HG02642 (cell line): ENCODE measurements at regions not wholly inside any gene's neighbourhood (a gene's known extent, or its start where the extent isn't known, plus 50 kb on each side); places are given as distances from the start of the nearest gene placed in this dataset.

ENCODE experiments used
- ATAC-seq: cut with Tn5 transposase; IDR thresholded peaks from one replicate; pipeline ENCODE4 v1.9.1; 2021; ENCODE audit warnings: mild to moderate bottlenecking; ENCODE audit not compliant: unreplicated experiment, poor library complexity

GRCh38 chr20:60403105-60403741 is 445.0 kb downstream of the CDH26 start:
- no peak for ATAC-seq

GRCh38 chr20:60407011-60407771 is 449.0 kb downstream of the CDH26 start:
- no peak for ATAC-seq

GRCh38 chr20:60407938-60408337 is 449.7 kb downstream of the CDH26 start:
- ATAC-seq = no peak

- ATAC-seq = no peak
Measured at GRCh38 chr20:60408435-60408834, 450.2 kb downstream of the CDH26 start.

- ATAC-seq = no peak
Measured at GRCh38 chr20:60410618-60411264, 452.5 kb downstream of the CDH26 start.

- no peak for ATAC-seq
Measured at GRCh38 chr20:60411813-60412212, 453.6 kb downstream of the CDH26 start.

- no peak for ATAC-seq
Measured at GRCh38 chr20:60420676-60421229, 462.5 kb downstream of the CDH26 start.

GRCh38 chr20:60422848-60423247 is 464.6 kb downstream of the CDH26 start:
- ATAC-seq = no peak

- no peak for ATAC-seq
Measured at GRCh38 chr20:60424267-60424902, 466.2 kb downstream of the CDH26 start.

- no peak for ATAC-seq
Measured at GRCh38 chr20:60427516-60427915, 469.3 kb downstream of the CDH26 start.

- ATAC-seq = no peak
Measured at GRCh38 chr20:60428651-60429050, 470.4 kb downstream of the CDH26 start.

- ATAC-seq = no peak
Measured at GRCh38 chr20:60430516-60431001, 472.3 kb downstream of the CDH26 start.

GRCh38 chr20:60431349-60431748 is 473.1 kb downstream of the CDH26 start:
- ATAC-seq = no peak

- no peak for ATAC-seq
Measured at GRCh38 chr20:60437418-60437817, 479.2 kb downstream of the CDH26 start.

- no peak for ATAC-seq
Measured at GRCh38 chr20:60446267-60447111, 488.3 kb downstream of the CDH26 start.

GRCh38 chr20:60447703-60448102 is 489.5 kb downstream of the CDH26 start:
- no peak for ATAC-seq

GRCh38 chr20:60453388-60454246 is 495.4 kb downstream of the CDH26 start:
- ATAC-seq = no peak

GRCh38 chr20:60454491-60454890 is 496.3 kb downstream of the CDH26 start:
- no peak for ATAC-seq

- ATAC-seq = no peak
Measured at GRCh38 chr20:60455272-60455671, 497.0 kb downstream of the CDH26 start.
